MCF 10A (cell line): ENCODE measurements at regions not wholly inside any gene's neighbourhood (a gene's known extent, or its start where the extent isn't known, plus 50 kb on each side); places are given as distances from the start of the nearest gene placed in this dataset.

Source experiments
- BruUV-seq: library from RNA; stranded (reverse); fragments of 400-500 nt; replicated peaks from 2 replicates; lab custom pipeline; 2021; lab: Mats Ljungman, UMichigan
- CTCF ChIA-PET: fragments of 300-600 bp; sonication (Branson Sonifier 250); formaldehyde crosslinking; extraction: SDS; loops from one replicate; lab custom pipeline; 2021; ENCODE audit warnings: antibody characterized with exemption, inconsistent platforms; lab: Yijun Ruan, JAX
- POLR2A ChIA-PET: fragments of 300-600, 350-650 bp; sonication (Branson Sonifier 250); formaldehyde crosslinking; extraction: SDS; loops from one replicate; lab custom pipeline; 2020; ENCODE audit warnings: antibody characterized with exemption, inconsistent platforms; lab: Yijun Ruan, JAX
- DNase-seq: peaks from one replicate; pipeline ENCODE4 v3.0.0-alpha.2; 2018; ENCODE audit not compliant: unreplicated experiment
- H3K27ac Mint-ChIP-seq: one replicate; pipeline ENCODE4 v1.8.0; 2022; ENCODE audit warnings: mild to moderate bottlenecking, low read depth, mixed read lengths; ENCODE audit not compliant: unreplicated experiment
- H3K27me3 Mint-ChIP-seq: one replicate; pipeline ENCODE4 v1.8.0; 2022; ENCODE audit warnings: mixed read lengths; ENCODE audit not compliant: insufficient read depth, unreplicated experiment
- H3K36me3 Mint-ChIP-seq: one replicate; pipeline ENCODE4 v1.8.0; 2022; ENCODE audit warnings: mild to moderate bottlenecking, moderate library complexity, mixed read lengths; ENCODE audit not compliant: insufficient read depth, unreplicated experiment
- H3K4me1 Mint-ChIP-seq: one replicate; pipeline ENCODE4 v1.8.0; 2022; ENCODE audit warnings: mixed read lengths; ENCODE audit not compliant: insufficient read depth, unreplicated experiment
- H3K4me3 Mint-ChIP-seq: one replicate; pipeline ENCODE4 v1.8.0; 2022; ENCODE audit warnings: mild to moderate bottlenecking, moderate library complexity, mixed read lengths; ENCODE audit not compliant: unreplicated experiment
- H3K9me3 Mint-ChIP-seq: one replicate; pipeline ENCODE4 v1.8.0; 2022; ENCODE audit warnings: mixed read lengths; ENCODE audit not compliant: unreplicated experiment
- CTCF ChIP-seq: fragments of 200-600 bp; IDR thresholded peaks from one replicate; pipeline ENCODE4 v1.8.0; 2022; ENCODE audit warnings: antibody characterized with exemption, mild to moderate bottlenecking; ENCODE audit not compliant: unreplicated experiment
- intact Hi-C: fragments of 100-400 bp; cut with micrococcal nuclease; formaldehyde crosslinking; loops from 2 replicates; pipeline ENCODE4 v1.14.1; 2022

- ChIA-PET POLR2A (no interaction called here), CTCF (interaction anchor here (0.6 kb wide), 1 partner anchor 54 kb away, joined by 4 read pairs; no protein-coding TSS in a partner anchor)
- Mint-ChIP-seq H3K4me3 (no peak overlapping the region), H3K4me1 (no peaks in the 10 kb centered on the region), H3K9me3 (no peaks in the 10 kb centered on the region), H3K36me3 (no peaks in the 10 kb centered on the region), H3K27ac (no peak overlapping the region), H3K27me3 (no peaks in the 10 kb centered on the region)
- DNase-seq = no peak
- no TSS peak for BruUV-seq
- intact Hi-C loops = no loop called here
- no peak for TF ChIP-seq CTCF
Measured at GRCh38 chr12:33529810-33530209, 90.2 kb upstream of the SYT10 start.

GRCh38 chr12:33531261-33531660, 91.6 kb upstream of the SYT10 start:
- Mint-ChIP-seq H3K27me3 (no peaks in the 10 kb centered on the region), H3K9me3 (no peaks in the 10 kb centered on the region), H3K4me3 (no peak overlapping the region), H3K4me1 (no peaks in the 10 kb centered on the region), H3K36me3 (no peaks in the 10 kb centered on the region), H3K27ac (no peak overlapping the region)
- BruUV-seq = no TSS peak
- intact Hi-C loops = no loop called here
- no peak for DNase-seq
- POLR2A ChIA-PET = no interaction called here
- no peak for TF ChIP-seq CTCF
- CTCF ChIA-PET = interaction anchor here (0.6 kb wide), 1 partner anchor 35 kb away, joined by 3 read pairs; no protein-coding TSS in a partner anchor

- BruUV-seq = no TSS peak
- CTCF ChIA-PET = interaction anchor here (0.7 kb wide), 1 partner anchor 750 kb away, joined by 4 read pairs; no protein-coding TSS in a partner anchor
- Mint-ChIP-seq H3K4me3 (no peak overlapping the region), H3K36me3 (no peaks in the 10 kb centered on the region), H3K4me1 (no peaks in the 10 kb centered on the region), H3K27ac (no peak overlapping the region), H3K27me3 (no peaks in the 10 kb centered on the region), H3K9me3 (no peaks in the 10 kb centered on the region)
- no peak for DNase-seq
- POLR2A ChIA-PET = no interaction called here
- intact Hi-C loops = no loop called here
- TF ChIP-seq CTCF = no peak
Measured at GRCh38 chr12:33533527-33533926, 93.9 kb upstream of the SYT10 start.

GRCh38 chr12:33536431-33536830, 96.8 kb upstream of the SYT10 start:
- no peak for TF ChIP-seq CTCF
- peaks cover 18% of the 10 kb centered on the region for H3K9me3 Mint-ChIP-seq
- H3K36me3 Mint-ChIP-seq = no peaks in the 10 kb centered on the region
- BruUV-seq = no TSS peak
- ChIA-PET POLR2A (no interaction called here), CTCF (no interaction called here)
- intact Hi-C loops = no loop called here
- no peak overlapping the region for H3K4me3 Mint-ChIP-seq
- H3K27me3 Mint-ChIP-seq = no peaks in the 10 kb centered on the region
- H3K4me1 Mint-ChIP-seq = no peaks in the 10 kb centered on the region
- no peak for DNase-seq
- no peak overlapping the region for H3K27ac Mint-ChIP-seq
